ENCODE measurements at regions not wholly inside any gene's neighbourhood (a gene's known extent, or its start where the extent isn't known, plus 50 kb on each side); places are given as distances from the start of the nearest gene placed in this dataset.

DNA sequence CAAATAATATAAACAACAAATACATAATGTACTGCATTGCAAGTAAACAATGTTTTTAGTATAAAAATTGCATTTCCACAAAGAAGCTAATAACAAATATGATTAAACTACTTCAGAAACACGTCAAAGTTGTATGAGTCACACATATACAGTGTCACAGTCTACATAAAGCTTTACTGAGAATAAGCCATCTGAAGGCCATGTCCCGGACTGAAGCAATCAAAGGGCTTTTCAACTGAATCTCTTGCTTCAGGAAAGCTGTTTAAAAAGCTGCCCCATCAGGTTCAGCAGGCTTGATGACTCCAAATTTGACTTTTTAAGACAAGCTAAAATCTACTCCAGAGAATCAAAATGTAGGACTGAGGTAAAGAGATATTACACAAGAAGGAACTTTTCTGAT, 1476.8 kb downstream of the ADGRL3 start:
- no peaks in the 10 kb centered on the region for H3K27me3 ChIP-seq
- intact Hi-C loops (cut with DNase I; ENCODE audit: low total_unique reads): no loop called here
- TF ChIP-seq, protein P1, sequence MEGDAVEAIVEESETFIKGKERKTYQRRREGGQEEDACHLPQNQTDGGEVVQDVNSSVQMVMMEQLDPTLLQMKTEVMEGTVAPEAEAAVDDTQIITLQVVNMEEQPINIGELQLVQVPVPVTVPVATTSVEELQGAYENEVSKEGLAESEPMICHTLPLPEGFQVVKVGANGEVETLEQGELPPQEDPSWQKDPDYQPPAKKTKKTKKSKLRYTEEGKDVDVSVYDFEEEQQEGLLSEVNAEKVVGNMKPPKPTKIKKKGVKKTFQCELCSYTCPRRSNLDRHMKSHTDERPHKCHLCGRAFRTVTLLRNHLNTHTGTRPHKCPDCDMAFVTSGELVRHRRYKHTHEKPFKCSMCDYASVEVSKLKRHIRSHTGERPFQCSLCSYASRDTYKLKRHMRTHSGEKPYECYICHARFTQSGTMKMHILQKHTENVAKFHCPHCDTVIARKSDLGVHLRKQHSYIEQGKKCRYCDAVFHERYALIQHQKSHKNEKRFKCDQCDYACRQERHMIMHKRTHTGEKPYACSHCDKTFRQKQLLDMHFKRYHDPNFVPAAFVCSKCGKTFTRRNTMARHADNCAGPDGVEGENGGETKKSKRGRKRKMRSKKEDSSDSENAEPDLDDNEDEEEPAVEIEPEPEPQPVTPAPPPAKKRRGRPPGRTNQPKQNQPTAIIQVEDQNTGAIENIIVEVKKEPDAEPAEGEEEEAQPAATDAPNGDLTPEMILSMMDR (IDR thresholded peaks at IDR 0.05): no peak
- TF ChIP-seq POLR2A (IDR thresholded peaks at IDR 0.05): no peak

GRCh38 chr4:62670514-62670913, 1470.4 kb downstream of the ADGRL3 start:
- intact Hi-C loops (cut with DNase I; ENCODE audit: low total_unique reads): no loop called here
- DNase-seq: no peak
- H3K9me3 ChIP-seq: no peaks in the 10 kb centered on the region
- H3K4me3 ChIP-seq: no peak overlapping the region
- no peaks in the 10 kb centered on the region for H3K4me1 ChIP-seq
- no peaks in the 10 kb centered on the region for H3K27me3 ChIP-seq
- TF ChIP-seq, protein P1 (IDR thresholded peaks at IDR 0.05): no peak
- TF ChIP-seq POLR2A (IDR thresholded peaks at IDR 0.05): no peak
- H3K27ac ChIP-seq: no peak overlapping the region
- H3K36me3 ChIP-seq: no peaks in the 10 kb centered on the region

More for the DNA sequence above, 1476.8 kb downstream of the ADGRL3 start:
- DNase-seq: no peak
- no peaks in the 10 kb centered on the region for H3K9me3 ChIP-seq
- H3K27ac ChIP-seq: no peak overlapping the region
- no peaks in the 10 kb centered on the region for H3K36me3 ChIP-seq
- no peak overlapping the region for H3K4me3 ChIP-seq
- no peaks in the 10 kb centered on the region for H3K4me1 ChIP-seq

DNA sequence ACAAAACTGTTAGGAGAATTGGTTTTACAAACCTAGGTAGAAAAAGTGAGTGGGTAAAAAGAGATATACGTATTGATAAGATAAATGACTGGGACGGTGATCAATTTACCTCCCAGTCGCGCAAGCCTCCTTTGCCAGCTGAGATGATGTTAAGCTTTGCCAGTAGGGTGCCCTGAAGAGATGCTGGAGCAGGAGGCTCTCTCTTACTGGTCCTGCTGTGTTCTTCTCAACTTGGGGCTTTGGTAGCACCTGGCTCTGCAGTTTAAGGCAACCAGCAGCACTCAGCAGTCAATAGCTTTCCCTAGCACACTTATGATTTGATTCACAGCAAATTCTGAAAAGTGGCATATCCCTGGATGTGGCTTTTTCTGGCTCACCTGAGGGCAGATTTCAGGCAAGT, 1461.7 kb downstream of the ADGRL3 start:
- intact Hi-C loops (cut with DNase I; ENCODE audit: low total_unique reads): no loop called here
- Histone ChIP-seq H3K36me3 (no peaks in the 10 kb centered on the region), H3K9me3 (no peaks in the 10 kb centered on the region), H3K4me1 (no peaks in the 10 kb centered on the region), H3K27me3 (no peaks in the 10 kb centered on the region), H3K27ac (no peak overlapping the region), H3K4me3 (no peak overlapping the region)
- TF ChIP-seq POLR2A (IDR thresholded peaks at IDR 0.05): no peak
- TF ChIP-seq, protein P1 (IDR thresholded peaks at IDR 0.05): no peak
- DNase-seq: no peak

GRCh38 chr4:62656006-62656405, 1455.9 kb downstream of the ADGRL3 start:
- TF ChIP-seq, protein P1 (IDR thresholded peaks at IDR 0.05): no peak
- TF ChIP-seq POLR2A (IDR thresholded peaks at IDR 0.05): no peak
- intact Hi-C loops (cut with DNase I; ENCODE audit: low total_unique reads): no loop called here

GRCh38 chr4:62644372-62644771, 1444.2 kb downstream of the ADGRL3 start:
- H3K4me1 ChIP-seq: no peaks in the 10 kb centered on the region
- intact Hi-C loops (cut with DNase I; ENCODE audit: low total_unique reads): no loop called here
- H3K27me3 ChIP-seq: no peaks in the 10 kb centered on the region
- H3K9me3 ChIP-seq: no peaks in the 10 kb centered on the region
- no peak overlapping the region for H3K4me3 ChIP-seq
- H3K27ac ChIP-seq: no peak overlapping the region
- TF ChIP-seq, protein P1 (IDR thresholded peaks at IDR 0.05): no peak
- TF ChIP-seq POLR2A (IDR thresholded peaks at IDR 0.05): no peak
- DNase-seq: no peak
- H3K36me3 ChIP-seq: no peaks in the 10 kb centered on the region

More at GRCh38 chr4:62656006-62656405, 1455.9 kb downstream of the ADGRL3 start:
- no peak for DNase-seq
- Histone ChIP-seq H3K4me3 (no peak overlapping the region), H3K9me3 (no peaks in the 10 kb centered on the region), H3K27me3 (no peaks in the 10 kb centered on the region), H3K27ac (no peak overlapping the region), H3K4me1 (no peaks in the 10 kb centered on the region), H3K36me3 (no peaks in the 10 kb centered on the region)

Measured in uterus (tissue), 3 donors.